Fibroblast of lung (primary cell): ENCODE measurements at regions not wholly inside any gene's neighbourhood (a gene's known extent, or its start where the extent isn't known, plus 50 kb on each side); places are given as distances from the start of the nearest gene placed in this dataset.

Experiments used
- DNase-seq, 2 donors: peaks; one replicate each; pipeline versions ENCODE4 v3.0.0 to v3.0.0-alpha.2; 2010; ENCODE audit warnings: low read depth in 2 of 2
- H2AFZ ChIP-seq: 2 replicates; pipeline ENCODE4 v1.5.1; 2012; ENCODE audit warnings: low read length, control low read depth, inconsistent platforms
- H3K27ac ChIP-seq: 2 replicates; pipeline ENCODE4 v1.5.1; 2011; ENCODE audit warnings: low read length, control low read depth; ENCODE audit not compliant: insufficient read depth
- H3K27me3 ChIP-seq: 2 replicates; pipeline ENCODE4 v1.5.1; 2011; ENCODE audit warnings: mild to moderate bottlenecking, low read length; ENCODE audit not compliant: control insufficient read depth, insufficient read depth
- H3K36me3 ChIP-seq: 2 replicates; pipeline ENCODE4 v1.5.1; 2011; ENCODE audit warnings: low read length; ENCODE audit not compliant: control insufficient read depth, insufficient read depth
- H3K4me1 ChIP-seq: 2 replicates; pipeline ENCODE4 v1.5.1; 2011; ENCODE audit warnings: low read length; ENCODE audit not compliant: control insufficient read depth, insufficient read depth; ENCODE audit errors: extremely low read depth
- H3K4me2 ChIP-seq: 2 replicates; pipeline ENCODE4 v1.5.1; 2011; ENCODE audit warnings: low read length, control low read depth; ENCODE audit not compliant: insufficient read depth; ENCODE audit errors: extremely low read depth
- H3K4me3 ChIP-seq, 4 experiments: fragments of 200-600 bp in 1 of 4; sonication (generic) in 1 of 4; replicated peaks in 1 of 4; 2 replicates each; pipeline ENCODE4 v1.5.1; 2011 to 2016; ENCODE audit warnings: low read length in 4 of 4, low read depth in 3 of 4, mild to moderate bottlenecking in 3 of 4, control low read depth in 2 of 4, inconsistent platforms in 1 of 4, mixed read lengths in 1 of 4; ENCODE audit not compliant: insufficient read depth in 1 of 4; ENCODE audit errors: control extremely low read depth in 1 of 4
- H3K79me2 ChIP-seq: 2 replicates; pipeline ENCODE4 v1.5.1; 2012; ENCODE audit warnings: mild to moderate bottlenecking, low read length, inconsistent platforms; ENCODE audit not compliant: control insufficient read depth, insufficient read depth
- H3K9ac ChIP-seq: 2 replicates; pipeline ENCODE4 v1.5.1; 2011; ENCODE audit warnings: mild to moderate bottlenecking, low read length, control low read depth; ENCODE audit not compliant: insufficient read depth
- H3K9me3 ChIP-seq: 2 replicates; pipeline ENCODE4 v1.5.1; 2012; ENCODE audit warnings: low read depth, low read length; ENCODE audit not compliant: control insufficient read depth, insufficient read depth
- H4K20me1 ChIP-seq: 2 replicates; pipeline ENCODE4 v1.5.1; 2011; ENCODE audit warnings: low read length; ENCODE audit not compliant: control insufficient read depth, insufficient read depth; ENCODE audit errors: extremely low read depth
- EZH2 ChIP-seq: IDR thresholded peaks from 2 replicates; pipeline ENCODE4 v1.5.1; 2012; ENCODE audit warnings: low read length, control low read depth, mild to moderate bottlenecking; ENCODE audit errors: missing control alignments
- TF ChIP-seq, protein P1 (sequence below), 2 donors: IDR thresholded peaks in 1 of 2; conservative IDR thresholded peaks in 1 of 2; 1 replicate in 1 of 2; 2 replicates in 1 of 2; pipeline ENCODE4 v1.5.1; 2011 to 2012; ENCODE audit warnings: low read length in 2 of 2, control low read depth in 1 of 2, inconsistent platforms in 1 of 2, low read depth in 1 of 2, mild to moderate bottlenecking in 1 of 2

- H3K9me3 ChIP-seq, result no peaks in the 10 kb centered on the region
- no peak for DNase-seq
- H3K4me3 ChIP-seq, result no peak overlapping the region
- H3K4me1 ChIP-seq, result no peaks in the 10 kb centered on the region
- H3K27me3 ChIP-seq, result peaks cover 7% of the 10 kb centered on the region
- no peaks in the 10 kb centered on the region for H3K79me2 ChIP-seq
- TF ChIP-seq, protein P1, sequence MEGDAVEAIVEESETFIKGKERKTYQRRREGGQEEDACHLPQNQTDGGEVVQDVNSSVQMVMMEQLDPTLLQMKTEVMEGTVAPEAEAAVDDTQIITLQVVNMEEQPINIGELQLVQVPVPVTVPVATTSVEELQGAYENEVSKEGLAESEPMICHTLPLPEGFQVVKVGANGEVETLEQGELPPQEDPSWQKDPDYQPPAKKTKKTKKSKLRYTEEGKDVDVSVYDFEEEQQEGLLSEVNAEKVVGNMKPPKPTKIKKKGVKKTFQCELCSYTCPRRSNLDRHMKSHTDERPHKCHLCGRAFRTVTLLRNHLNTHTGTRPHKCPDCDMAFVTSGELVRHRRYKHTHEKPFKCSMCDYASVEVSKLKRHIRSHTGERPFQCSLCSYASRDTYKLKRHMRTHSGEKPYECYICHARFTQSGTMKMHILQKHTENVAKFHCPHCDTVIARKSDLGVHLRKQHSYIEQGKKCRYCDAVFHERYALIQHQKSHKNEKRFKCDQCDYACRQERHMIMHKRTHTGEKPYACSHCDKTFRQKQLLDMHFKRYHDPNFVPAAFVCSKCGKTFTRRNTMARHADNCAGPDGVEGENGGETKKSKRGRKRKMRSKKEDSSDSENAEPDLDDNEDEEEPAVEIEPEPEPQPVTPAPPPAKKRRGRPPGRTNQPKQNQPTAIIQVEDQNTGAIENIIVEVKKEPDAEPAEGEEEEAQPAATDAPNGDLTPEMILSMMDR (conservative IDR thresholded peaks at IDR 0.05 in 1 of 2, IDR thresholded peaks at IDR 0.05 in 1 of 2; ENCODE audit: low read depth in 1 of 2, low read length in 2 of 2), result no peak
- no peak for TF ChIP-seq EZH2
- H4K20me1 ChIP-seq, result no peaks in the 10 kb centered on the region
- no peak overlapping the region for H3K4me2 ChIP-seq
- no peak overlapping the region for H2AFZ ChIP-seq
- no peak overlapping the region for H3K27ac ChIP-seq
- no peaks in the 10 kb centered on the region for H3K36me3 ChIP-seq
- H3K9ac ChIP-seq, result no peak overlapping the region
These were observed 80.8 kb upstream of the EPHB3 start for GRCh38 chr3:184480831-184481230.

- H3K79me2 ChIP-seq, result no peaks in the 10 kb centered on the region
- H3K4me3 ChIP-seq, result no peak overlapping the region
- no peak overlapping the region for H3K4me2 ChIP-seq
- no peaks in the 10 kb centered on the region for H4K20me1 ChIP-seq
- no peaks in the 10 kb centered on the region for H3K36me3 ChIP-seq
- TF ChIP-seq EZH2, result no peak
- TF ChIP-seq, protein P1 (conservative IDR thresholded peaks at IDR 0.05 in 1 of 2, IDR thresholded peaks at IDR 0.05 in 1 of 2; ENCODE audit: low read depth in 1 of 2, low read length in 2 of 2), result no peak
- H2AFZ ChIP-seq, result no peak overlapping the region
- no peak overlapping the region for H3K27ac ChIP-seq
- no peak overlapping the region for H3K9ac ChIP-seq
- peaks cover 7% of the 10 kb centered on the region for H3K27me3 ChIP-seq
- no peaks in the 10 kb centered on the region for H3K4me1 ChIP-seq
- no peak for DNase-seq
- no peaks in the 10 kb centered on the region for H3K9me3 ChIP-seq
These were observed 79.5 kb upstream of the EPHB3 start for GRCh38 chr3:184481984-184482671.

GRCh38 chr3:184485241-184485640 is 76.3 kb upstream of the EPHB3 start:
- no peak for DNase-seq

More at GRCh38 chr3:184485241-184485640, 76.3 kb upstream of the EPHB3 start:
- no peak overlapping the region for H2AFZ ChIP-seq
- TF ChIP-seq EZH2, result no peak
- TF ChIP-seq, protein P1 (conservative IDR thresholded peaks at IDR 0.05 in 1 of 2, IDR thresholded peaks at IDR 0.05 in 1 of 2; ENCODE audit: low read depth in 1 of 2, low read length in 2 of 2), result no peak
- no peaks in the 10 kb centered on the region for H4K20me1 ChIP-seq
- H3K4me1 ChIP-seq, result no peaks in the 10 kb centered on the region
- no peaks in the 10 kb centered on the region for H3K36me3 ChIP-seq
- no peak overlapping the region for H3K27ac ChIP-seq
- no peak overlapping the region for H3K4me2 ChIP-seq
- H3K9me3 ChIP-seq, result no peaks in the 10 kb centered on the region
- no peak overlapping the region for H3K9ac ChIP-seq
- H3K79me2 ChIP-seq, result no peaks in the 10 kb centered on the region
- peaks cover 25% of the 10 kb centered on the region for H3K27me3 ChIP-seq
- H3K4me3 ChIP-seq, result no peak overlapping the region
